Subcutaneous abdominal adipose tissue (tissue), 5 donors: ENCODE measurements at regions not wholly inside any gene's neighbourhood (a gene's known extent, or its start where the extent isn't known, plus 50 kb on each side); places are given as distances from the start of the nearest gene placed in this dataset.
A peak's percentile ranks its signal among the peaks of the same experiment; 100 is the strongest.

Source experiments
- H3K27ac ChIP-seq: one replicate; pipeline ENCODE4 v1.7.0; 2013; ENCODE audit warnings: low read depth, mild to moderate bottlenecking, inconsistent platforms, low read length, moderate library complexity
- H3K27me3 ChIP-seq, 5 donors: one replicate each; pipeline ENCODE4 v1.7.0; 2013; ENCODE audit warnings: low read length in 5 of 5, inconsistent platforms in 1 of 5; ENCODE audit not compliant: control insufficient read depth in 5 of 5, insufficient read depth in 4 of 5
- H3K36me3 ChIP-seq, 5 donors: one replicate each; pipeline ENCODE4 v1.7.0; 2013; ENCODE audit warnings: low read length in 5 of 5; ENCODE audit not compliant: control insufficient read depth in 5 of 5, insufficient read depth in 5 of 5
- H3K4me1 ChIP-seq, 5 donors: one replicate each; pipeline ENCODE4 v1.7.0; 2013; ENCODE audit warnings: low read length in 5 of 5, mild to moderate bottlenecking in 3 of 5, moderate library complexity in 1 of 5; ENCODE audit not compliant: control insufficient read depth in 5 of 5, insufficient read depth in 5 of 5
- H3K4me3 ChIP-seq, 5 donors: one replicate each; pipeline ENCODE4 v1.7.0; 2013; ENCODE audit warnings: low read length in 5 of 5, low read depth in 1 of 5
- H3K9ac ChIP-seq, 5 donors: one replicate each; pipeline ENCODE4 v1.7.0; 2013; ENCODE audit warnings: low read length in 5 of 5, mild to moderate bottlenecking in 4 of 5, moderate library complexity in 3 of 5
- H3K9me3 ChIP-seq, 5 donors: one replicate each; pipeline ENCODE4 v1.7.0; 2013; ENCODE audit warnings: low read length in 5 of 5; ENCODE audit not compliant: control insufficient read depth in 5 of 5
- donor health status: healthy.
- donor health status: healthy.
- donor health status: healthy.
- donor health status: healthy.
- donor health status: healthy.

GRCh38 chr11:110958216-110958615 lies 246.0 kb upstream of the ARHGAP20 start:
- H3K4me1 ChIP-seq = no peaks in the 10 kb centered on the region
- no peak overlapping the region for H3K4me3 ChIP-seq
- H3K27me3 ChIP-seq = no peaks in the 10 kb centered on the region
- H3K27ac ChIP-seq = no peak overlapping the region
- H3K9me3 ChIP-seq = no peaks in the 10 kb centered on the region
- no peak overlapping the region for H3K9ac ChIP-seq
- H3K36me3 ChIP-seq = no peaks in the 10 kb centered on the region

GRCh38 chr11:110955776-110956175 lies 243.5 kb upstream of the ARHGAP20 start:
- peaks cover 3 to 19% (median 11%) of the 10 kb centered on the region in 5 donors for H3K4me1 ChIP-seq
- H3K27me3 ChIP-seq = no peaks in the 10 kb centered on the region
- H3K36me3 ChIP-seq = no peaks in the 10 kb centered on the region
- H3K4me3 ChIP-seq = no peak overlapping the region
- no peak overlapping the region for H3K9ac ChIP-seq
- H3K27ac ChIP-seq = no peak overlapping the region
- no peaks in the 10 kb centered on the region for H3K9me3 ChIP-seq

GRCh38 chr11:110951950-110952503 lies 239.8 kb upstream of the ARHGAP20 start:
- Histone ChIP-seq H3K27me3 (no peaks in the 10 kb centered on the region), H3K27ac (peak overlapping the region; percentile 77), H3K9ac (peak overlapping the region in 2 of 5 donors; percentile 32 to 51), H3K4me3 (no peak overlapping the region), H3K4me1 (peaks cover 3 to 33% (median 25%) of the 10 kb centered on the region in 5 donors), H3K9me3 (no peaks in the 10 kb centered on the region), H3K36me3 (no peaks in the 10 kb centered on the region)

GRCh38 chr11:110951037-110951949 lies 239.1 kb upstream of the ARHGAP20 start:
- H3K4me1 ChIP-seq = peaks cover 3 to 40% (median 28%) of the 10 kb centered on the region in 5 donors
- H3K9ac ChIP-seq = peak overlapping the region in 2 of 5 donors; percentile 32 to 51
- H3K4me3 ChIP-seq = no peak overlapping the region
- no peaks in the 10 kb centered on the region for H3K9me3 ChIP-seq
- peak overlapping the region; percentile 77 for H3K27ac ChIP-seq
- no peaks in the 10 kb centered on the region for H3K36me3 ChIP-seq
- H3K27me3 ChIP-seq = no peaks in the 10 kb centered on the region

- peak overlapping the region; percentile 86 for H3K27ac ChIP-seq
- no peaks in the 10 kb centered on the region for H3K9me3 ChIP-seq
- H3K27me3 ChIP-seq = no peaks in the 10 kb centered on the region
- H3K4me1 ChIP-seq = peaks cover 3 to 47% (median 28%) of the 10 kb centered on the region in 5 donors
- H3K36me3 ChIP-seq = no peaks in the 10 kb centered on the region
- H3K9ac ChIP-seq = no peak overlapping the region
- H3K4me3 ChIP-seq = no peak overlapping the region
These were observed 235.9 kb upstream of the ARHGAP20 start for GRCh38 chr11:110948112-110948511.

GRCh38 chr11:110947096-110947495 lies 234.9 kb upstream of the ARHGAP20 start:
- Histone ChIP-seq H3K4me3 (no peak overlapping the region), H3K9ac (no peak overlapping the region), H3K36me3 (no peaks in the 10 kb centered on the region), H3K27ac (peak overlapping the region; percentile 86), H3K9me3 (no peaks in the 10 kb centered on the region), H3K4me1 (peaks cover 3 to 40% (median 28%) of the 10 kb centered on the region in 5 donors), H3K27me3 (no peaks in the 10 kb centered on the region)

DNA sequence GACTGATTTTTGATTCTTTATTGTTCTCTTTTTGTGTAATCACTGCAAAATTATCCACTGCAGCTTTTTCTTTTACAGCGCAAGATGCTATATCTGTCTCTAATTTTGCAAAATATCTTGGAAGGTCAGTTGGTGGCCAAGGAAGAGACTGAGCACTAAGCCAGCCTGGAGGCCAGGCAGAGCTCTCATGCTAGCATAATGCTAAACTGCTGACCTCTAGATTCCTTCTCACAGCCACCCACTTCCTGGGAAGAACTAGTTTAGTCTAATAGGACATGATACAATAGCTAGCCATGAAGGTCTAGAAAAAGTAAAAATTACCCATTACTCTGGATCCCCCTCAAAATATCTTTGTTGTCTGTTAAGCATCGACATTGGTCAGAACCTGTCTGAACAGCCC lies 227.2 kb upstream of the ARHGAP20 start:
- Histone ChIP-seq H3K4me1 (peaks cover 0 to 3% (median 0%) of the 10 kb centered on the region in 5 donors), H3K27me3 (no peaks in the 10 kb centered on the region), H3K36me3 (no peaks in the 10 kb centered on the region), H3K27ac (no peak overlapping the region), H3K4me3 (no peak overlapping the region), H3K9ac (no peak overlapping the region), H3K9me3 (no peaks in the 10 kb centered on the region)

DNA sequence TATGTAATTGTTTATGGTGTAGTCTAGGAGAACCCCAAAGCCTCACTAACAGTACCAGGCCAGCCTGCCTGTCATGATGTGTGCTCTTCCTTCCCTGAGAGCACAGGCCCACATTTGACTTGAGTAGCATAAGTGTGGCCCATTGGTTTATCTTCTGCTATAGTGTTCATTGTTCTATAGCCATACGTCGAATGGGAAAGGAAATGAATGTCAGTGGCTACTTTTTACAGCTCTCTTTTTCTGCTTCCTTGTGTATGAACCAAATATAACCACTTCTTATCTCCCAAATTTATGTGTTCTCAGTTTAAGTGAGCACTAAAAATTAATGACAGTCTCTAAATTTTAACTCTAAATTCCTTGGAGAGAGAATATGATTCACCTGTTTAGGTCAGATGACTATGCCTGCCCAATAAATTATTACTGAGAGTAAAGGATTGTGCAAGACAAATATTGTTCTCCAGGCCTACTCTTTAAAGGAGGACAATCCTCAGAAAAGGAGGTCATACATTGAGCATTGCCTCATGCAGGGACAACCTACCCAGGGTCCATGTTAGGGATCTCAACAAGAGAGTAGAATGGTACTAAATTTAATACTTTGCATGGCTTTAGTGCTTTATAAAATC lies 222.9 kb upstream of the ARHGAP20 start:
- peaks cover 0 to 7% (median 0%) of the 10 kb centered on the region in 5 donors for H3K4me1 ChIP-seq
- no peaks in the 10 kb centered on the region for H3K27me3 ChIP-seq
- no peak overlapping the region for H3K4me3 ChIP-seq
- no peak overlapping the region for H3K27ac ChIP-seq
- H3K36me3 ChIP-seq = no peaks in the 10 kb centered on the region
- H3K9ac ChIP-seq = no peak overlapping the region
- H3K9me3 ChIP-seq = no peaks in the 10 kb centered on the region

GRCh38 chr11:110929129-110929528 lies 216.9 kb upstream of the ARHGAP20 start:
- no peak overlapping the region for H3K27ac ChIP-seq
- H3K9me3 ChIP-seq = no peaks in the 10 kb centered on the region
- H3K27me3 ChIP-seq = no peaks in the 10 kb centered on the region
- no peak overlapping the region for H3K4me3 ChIP-seq
- no peak overlapping the region for H3K9ac ChIP-seq
- H3K36me3 ChIP-seq = no peaks in the 10 kb centered on the region
- peaks cover 0 to 15% (median 0%) of the 10 kb centered on the region in 5 donors for H3K4me1 ChIP-seq

GRCh38 chr11:110928391-110928790 lies 216.2 kb upstream of the ARHGAP20 start:
- Histone ChIP-seq H3K27ac (no peak overlapping the region), H3K27me3 (no peaks in the 10 kb centered on the region), H3K4me3 (no peak overlapping the region), H3K9me3 (no peaks in the 10 kb centered on the region), H3K9ac (no peak overlapping the region), H3K36me3 (no peaks in the 10 kb centered on the region), H3K4me1 (peaks cover 0 to 21% (median 0%) of the 10 kb centered on the region in 5 donors)
